Cardiac fibroblast (primary cell): ENCODE measurements at regions not wholly inside any gene's neighbourhood (a gene's known extent, or its start where the extent isn't known, plus 50 kb on each side); places are given as distances from the start of the nearest gene placed in this dataset.

Experiments
- DNase-seq, 2 donors: peaks; one replicate each; pipeline versions ENCODE4 v3.0.0 to v3.0.0-alpha.2; 2010; ENCODE audit warnings: low read depth in 2 of 2
- H3K4me3 ChIP-seq, 2 donors: replicated peaks in 1 of 2; 1 replicate in 1 of 2; 2 replicates in 1 of 2; pipeline ENCODE4 v1.5.1; 2011; ENCODE audit warnings: low read depth in 2 of 2, low read length in 2 of 2, mild to moderate bottlenecking in 2 of 2, moderate library complexity in 1 of 2
- CTCF ChIP-seq: IDR thresholded peaks from one replicate; pipeline ENCODE4 v1.5.1; 2011; ENCODE audit warnings: low read depth, mild to moderate bottlenecking, low read length, inconsistent platforms

DNA sequence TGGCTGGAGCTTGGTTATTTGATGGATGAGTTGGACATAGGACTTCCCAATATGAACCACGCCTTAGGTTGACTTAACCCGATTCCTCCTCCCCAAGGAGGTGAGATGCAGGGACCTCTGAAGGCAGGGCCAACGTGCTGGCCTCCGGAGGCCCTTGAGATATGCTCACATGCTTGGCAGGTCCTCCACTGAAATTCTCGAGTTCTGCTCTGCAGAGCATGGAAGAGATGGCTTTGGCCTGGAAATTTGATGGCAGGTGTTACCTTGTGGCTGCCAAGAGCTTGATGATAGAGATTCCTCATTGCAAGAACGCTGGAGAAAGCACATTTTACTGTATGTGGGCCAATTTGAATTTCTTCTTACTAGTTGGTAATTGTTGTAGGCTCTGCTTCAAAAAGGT is 117.4 kb upstream of the LIMCH1 start:
- H3K4me3 ChIP-seq = no peak overlapping the region
- no peak for TF ChIP-seq CTCF
- no peak for DNase-seq

DNA sequence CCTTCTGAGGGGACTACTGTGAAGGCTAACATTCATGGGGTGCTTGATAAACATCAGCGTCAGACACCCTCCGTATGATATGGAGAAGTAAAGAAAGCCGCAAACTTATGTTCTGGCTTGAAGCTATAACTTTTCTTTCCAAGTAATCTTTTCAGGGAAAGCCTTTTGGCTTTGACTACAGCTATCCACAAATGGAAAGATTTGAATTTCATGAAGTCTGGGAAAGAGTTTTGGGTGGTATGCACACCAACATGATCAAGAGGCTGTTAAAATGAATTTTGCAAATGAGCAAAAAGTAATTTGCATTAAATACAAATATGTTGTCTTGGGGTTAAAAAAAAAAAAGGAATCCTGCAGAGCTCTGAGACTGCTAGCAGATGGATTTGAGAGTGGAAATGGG is 114.8 kb upstream of the LIMCH1 start:
- no peak overlapping the region for H3K4me3 ChIP-seq
- no peak for DNase-seq
- no peak for TF ChIP-seq CTCF

DNA sequence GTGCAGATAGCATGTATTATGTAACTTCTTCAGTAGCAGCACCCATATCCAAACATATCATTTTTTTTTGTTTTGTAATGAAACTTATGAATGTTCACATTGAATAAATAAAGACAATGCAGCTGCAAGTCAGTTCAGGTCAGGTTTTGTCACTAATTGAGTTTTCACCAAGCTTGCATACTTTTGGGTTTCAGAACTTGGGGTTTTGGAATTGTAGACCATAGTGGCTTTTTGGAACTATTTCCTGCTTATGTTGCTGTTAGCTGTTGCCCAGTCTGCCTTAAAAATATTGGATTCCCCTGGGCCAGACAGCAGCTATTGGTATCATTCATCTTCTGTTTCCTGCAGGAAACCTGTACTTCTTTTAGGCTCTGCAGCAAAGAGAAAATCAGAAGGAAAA is 113.4 kb upstream of the LIMCH1 start:
- no peak for DNase-seq
- H3K4me3 ChIP-seq = no peak overlapping the region
- no peak for TF ChIP-seq CTCF

- H3K4me3 ChIP-seq = no peak overlapping the region
- no peak for TF ChIP-seq CTCF
These were observed 112.3 kb upstream of the LIMCH1 start for GRCh38 chr4:41425650-41426049.

GRCh38 chr4:41426539-41426938 is 111.4 kb upstream of the LIMCH1 start:
- no peak overlapping the region for H3K4me3 ChIP-seq
- DNase-seq = peak in 1 of 2 donors; percentile 9
- no peak for TF ChIP-seq CTCF

More at GRCh38 chr4:41425650-41426049, 112.3 kb upstream of the LIMCH1 start:
- no peak for DNase-seq

- DNase-seq = no peak
- no peak overlapping the region for H3K4me3 ChIP-seq
- TF ChIP-seq CTCF = no peak
These were observed 110.6 kb upstream of the LIMCH1 start for GRCh38 chr4:41427306-41427882.
